HG03066 (cell line): ENCODE measurements at regions not wholly inside any gene's neighbourhood (a gene's known extent, or its start where the extent isn't known, plus 50 kb on each side); places are given as distances from the start of the nearest gene placed in this dataset.
"Not testable (repeated sequence)": the region's sequence is repeated elsewhere in the genome, so short reads cannot be mapped to it uniquely, and the experiment has no call there.

ENCODE experiments used
- ATAC-seq: cut with Tn5 transposase; IDR thresholded peaks from one replicate; pipeline ENCODE4 v1.9.1; 2021; ENCODE audit warnings: low read depth; ENCODE audit not compliant: unreplicated experiment

- ATAC-seq: no peak
Observed at GRCh38 chr2:107093426-107093957, 207.5 kb upstream of the ST6GAL2 start.

GRCh38 chr2:107094450-107094986 lies 208.6 kb upstream of the ST6GAL2 start:
- ATAC-seq: no peak

GRCh38 chr2:107102176-107102575 lies 216.2 kb upstream of the ST6GAL2 start:
- ATAC-seq: no peak

- no peak for ATAC-seq
Observed at GRCh38 chr2:107107351-107107750, 221.4 kb upstream of the ST6GAL2 start.

- no peak for ATAC-seq
Observed at GRCh38 chr2:107108556-107108955, 222.6 kb upstream of the ST6GAL2 start.

- ATAC-seq: no peak
Observed at GRCh38 chr2:107111623-107112022, 225.7 kb upstream of the ST6GAL2 start.

GRCh38 chr2:107112561-107112960 lies 226.6 kb upstream of the ST6GAL2 start:
- ATAC-seq: no peak

GRCh38 chr2:107128381-107128780 lies 242.4 kb upstream of the ST6GAL2 start:
- ATAC-seq: no peak

GRCh38 chr2:107132070-107132469 lies 246.1 kb upstream of the ST6GAL2 start:
- peak; percentile 65 for ATAC-seq

- ATAC-seq: no peak
Observed at GRCh38 chr2:107132746-107133145, 246.8 kb upstream of the ST6GAL2 start.

- ATAC-seq: no peak
Observed at GRCh38 chr2:107133412-107133811, 247.4 kb upstream of the ST6GAL2 start.

GRCh38 chr2:107136733-107137132 lies 250.8 kb upstream of the ST6GAL2 start:
- no peak for ATAC-seq

GRCh38 chr2:107137706-107138105 lies 251.7 kb upstream of the ST6GAL2 start:
- ATAC-seq: no peak

- ATAC-seq: no peak
Observed at GRCh38 chr2:107146181-107146580, 260.2 kb upstream of the ST6GAL2 start.

GRCh38 chr2:107146645-107147044 lies 260.7 kb upstream of the ST6GAL2 start:
- not testable (repeated sequence) for ATAC-seq

- no peak for ATAC-seq
Observed at GRCh38 chr2:107148055-107148454, 262.1 kb upstream of the ST6GAL2 start.

- ATAC-seq: no peak
Observed at GRCh38 chr2:107148496-107148895, 262.5 kb upstream of the ST6GAL2 start.

- no peak for ATAC-seq
Observed at GRCh38 chr2:107160640-107161239, 274.8 kb upstream of the ST6GAL2 start.

- ATAC-seq: no peak
Observed at GRCh38 chr2:107168141-107168540, 282.2 kb upstream of the ST6GAL2 start.

- ATAC-seq: no peak
Observed at GRCh38 chr2:107174171-107174570, 288.2 kb upstream of the ST6GAL2 start.

- ATAC-seq: no peak
Observed at GRCh38 chr2:107182981-107183380, 297.0 kb upstream of the ST6GAL2 start.

GRCh38 chr2:107187870-107188269 lies 301.9 kb upstream of the ST6GAL2 start:
- no peak for ATAC-seq
